Smooth muscle cell (in vitro differentiated cells): ENCODE measurements at regions not wholly inside any gene's neighbourhood (a gene's known extent, or its start where the extent isn't known, plus 50 kb on each side); places are given as distances from the start of the nearest gene placed in this dataset.

Experiments
- DNase-seq: peaks from one replicate; lab custom pipeline; 2025; ENCODE audit not compliant: unreplicated experiment; lab: John Stamatoyannopoulos, UW
- H2AFZ ChIP-seq: fragments of 200-600 bp; sonication (generic); 2 replicates; pipeline ENCODE4 v1.6.0; 2016; ENCODE audit warnings: antibody characterized with exemption, low read depth, mild to moderate bottlenecking
- H3F3A ChIP-seq: fragments of 200-600 bp; sonication (generic); 2 replicates; pipeline ENCODE4 v1.6.0; 2017; ENCODE audit warnings: antibody characterized with exemption, low read depth
- H3K27ac ChIP-seq: fragments of 200-600 bp; sonication (generic); 2 replicates; pipeline ENCODE4 v1.5.1; 2016; ENCODE audit warnings: low read depth, mild to moderate bottlenecking
- H3K27me3 ChIP-seq: fragments of 200-600 bp; sonication (generic); 2 replicates; pipeline ENCODE4 v1.6.1; 2016; ENCODE audit warnings: low read depth, mild to moderate bottlenecking
- H3K36me3 ChIP-seq: fragments of 200-600 bp; sonication (generic); 2 replicates; pipeline ENCODE4 v1.5.1; 2016; ENCODE audit warnings: low read depth
- H3K4me1 ChIP-seq: fragments of 200-600 bp; sonication (generic); 2 replicates; pipeline ENCODE4 v1.5.1; 2016; ENCODE audit warnings: low read depth
- H3K4me2 ChIP-seq: fragments of 200-600 bp; sonication (generic); 2 replicates; pipeline ENCODE4 v1.6.0; 2016; ENCODE audit warnings: mild to moderate bottlenecking
- H3K4me3 ChIP-seq: fragments of 200-600 bp; sonication (generic); 2 replicates; pipeline ENCODE4 v1.5.1; 2016; ENCODE audit warnings: mild to moderate bottlenecking
- H3K79me2 ChIP-seq: fragments of 200-600 bp; sonication (generic); 2 replicates; pipeline ENCODE4 v1.6.0; 2016; ENCODE audit warnings: low read depth, mild to moderate bottlenecking
- H3K9ac ChIP-seq: fragments of 200-600 bp; sonication (generic); 2 replicates; pipeline ENCODE4 v1.6.0; 2016; ENCODE audit warnings: low read depth
- H3K9me3 ChIP-seq: fragments of 200-600 bp; sonication (generic); replicated peaks from 2 replicates; pipeline ENCODE4 v1.5.1; 2016; ENCODE audit warnings: low read depth
- H4K20me1 ChIP-seq: fragments of 200-600 bp; sonication (generic); 2 replicates; pipeline ENCODE4 v1.6.0; 2016; ENCODE audit warnings: low read depth
- WGBS: methylation state at CpG from one replicate; pipeline ENCODE4 v1.1.7; 2016; ENCODE audit warnings: low lambda C conversion rate; 5-methylcytosine and 5-hydroxymethylcytosine counted together
- TF ChIP-seq, protein P1 (sequence below): fragments of 200-600 bp; sonication (generic); IDR thresholded peaks from 2 replicates; pipeline ENCODE4 v1.5.1; 2017; ENCODE audit warnings: borderline replicate concordance, mild to moderate bottlenecking, antibody characterized with exemption; ENCODE audit not compliant: insufficient read depth, poor library complexity, severe bottlenecking

DNA sequence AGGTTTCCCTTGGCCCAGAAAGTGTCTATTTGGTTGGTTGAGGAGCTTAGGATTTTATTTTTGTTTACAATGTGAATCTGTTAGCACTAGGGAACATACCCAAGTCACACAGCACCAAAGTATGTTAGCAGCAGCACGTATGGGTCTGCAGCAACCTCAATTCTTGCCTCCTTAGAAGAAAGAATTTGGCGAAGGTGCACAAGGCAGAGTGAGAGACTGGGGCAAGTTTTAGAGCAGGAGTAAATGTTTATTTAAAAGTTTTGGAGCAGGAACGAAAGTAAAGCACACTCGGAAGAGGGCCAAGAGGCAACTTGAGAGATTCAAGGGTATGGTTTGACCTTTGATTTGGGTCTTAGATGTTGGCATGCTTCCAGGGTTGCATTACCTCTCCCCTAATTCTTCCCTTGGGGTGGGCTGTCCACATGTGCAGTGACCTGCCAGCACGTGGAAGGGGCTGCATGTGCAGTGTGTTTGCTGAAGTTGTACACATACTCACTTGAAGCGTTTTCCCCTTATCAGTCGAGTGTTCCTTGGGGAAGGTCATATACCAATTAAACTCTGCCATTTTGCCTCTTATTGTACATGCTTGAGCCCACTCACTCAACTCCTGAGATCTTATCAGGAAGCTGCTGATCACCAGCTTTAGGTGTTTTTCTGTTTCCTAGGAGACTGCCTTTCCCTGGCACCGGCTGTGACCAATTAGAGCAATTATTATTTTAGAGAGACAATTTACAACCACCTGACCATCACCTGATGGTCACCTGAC is 64.9 kb upstream of the SHC3 start:
- H4K20me1 ChIP-seq, result no peaks in the 10 kb centered on the region
- no peak overlapping the region for H3K27ac ChIP-seq
- no peaks in the 10 kb centered on the region for H3K27me3 ChIP-seq
- no peak for DNase-seq
- no peak overlapping the region for H2AFZ ChIP-seq
- no peaks in the 10 kb centered on the region for H3F3A ChIP-seq
- H3K4me3 ChIP-seq, result no peak overlapping the region
- no peak overlapping the region for H3K4me2 ChIP-seq
- TF ChIP-seq, protein P1, sequence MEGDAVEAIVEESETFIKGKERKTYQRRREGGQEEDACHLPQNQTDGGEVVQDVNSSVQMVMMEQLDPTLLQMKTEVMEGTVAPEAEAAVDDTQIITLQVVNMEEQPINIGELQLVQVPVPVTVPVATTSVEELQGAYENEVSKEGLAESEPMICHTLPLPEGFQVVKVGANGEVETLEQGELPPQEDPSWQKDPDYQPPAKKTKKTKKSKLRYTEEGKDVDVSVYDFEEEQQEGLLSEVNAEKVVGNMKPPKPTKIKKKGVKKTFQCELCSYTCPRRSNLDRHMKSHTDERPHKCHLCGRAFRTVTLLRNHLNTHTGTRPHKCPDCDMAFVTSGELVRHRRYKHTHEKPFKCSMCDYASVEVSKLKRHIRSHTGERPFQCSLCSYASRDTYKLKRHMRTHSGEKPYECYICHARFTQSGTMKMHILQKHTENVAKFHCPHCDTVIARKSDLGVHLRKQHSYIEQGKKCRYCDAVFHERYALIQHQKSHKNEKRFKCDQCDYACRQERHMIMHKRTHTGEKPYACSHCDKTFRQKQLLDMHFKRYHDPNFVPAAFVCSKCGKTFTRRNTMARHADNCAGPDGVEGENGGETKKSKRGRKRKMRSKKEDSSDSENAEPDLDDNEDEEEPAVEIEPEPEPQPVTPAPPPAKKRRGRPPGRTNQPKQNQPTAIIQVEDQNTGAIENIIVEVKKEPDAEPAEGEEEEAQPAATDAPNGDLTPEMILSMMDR, result no peak
- no peaks in the 10 kb centered on the region for H3K79me2 ChIP-seq
- H3K4me1 ChIP-seq, result peaks cover 11% of the 10 kb centered on the region
- H3K9me3 ChIP-seq, result no peaks in the 10 kb centered on the region
- H3K9ac ChIP-seq, result no peak overlapping the region
- 88% methylated on average over 8 of the region's 8 CpGs for whole genome bisulfite sequencing
- no peaks in the 10 kb centered on the region for H3K36me3 ChIP-seq

DNA sequence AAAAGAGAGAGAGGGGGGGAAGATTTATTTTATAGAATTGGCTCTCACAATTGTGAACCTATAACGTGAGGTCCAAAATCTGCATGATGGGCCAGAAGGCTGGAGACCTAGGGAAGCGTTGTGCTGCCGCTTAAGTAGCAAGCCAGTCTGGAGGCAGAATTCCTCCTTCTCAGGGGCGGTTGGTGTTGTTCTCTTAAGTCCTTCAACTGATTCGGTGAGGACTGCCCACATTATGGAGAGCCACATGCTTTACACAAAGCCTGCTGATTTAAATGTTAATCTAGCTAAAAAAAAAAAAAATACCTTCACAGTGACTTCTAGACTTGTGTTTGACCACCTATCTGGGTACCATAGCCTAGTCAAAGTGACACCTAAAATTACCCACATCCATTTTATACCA is 64.2 kb upstream of the CKS2 start:
- TF ChIP-seq, protein P1, result no peak
- H3K27ac ChIP-seq, result peak overlapping the region; percentile 48
- no peak overlapping the region for H3K4me3 ChIP-seq

DNA sequence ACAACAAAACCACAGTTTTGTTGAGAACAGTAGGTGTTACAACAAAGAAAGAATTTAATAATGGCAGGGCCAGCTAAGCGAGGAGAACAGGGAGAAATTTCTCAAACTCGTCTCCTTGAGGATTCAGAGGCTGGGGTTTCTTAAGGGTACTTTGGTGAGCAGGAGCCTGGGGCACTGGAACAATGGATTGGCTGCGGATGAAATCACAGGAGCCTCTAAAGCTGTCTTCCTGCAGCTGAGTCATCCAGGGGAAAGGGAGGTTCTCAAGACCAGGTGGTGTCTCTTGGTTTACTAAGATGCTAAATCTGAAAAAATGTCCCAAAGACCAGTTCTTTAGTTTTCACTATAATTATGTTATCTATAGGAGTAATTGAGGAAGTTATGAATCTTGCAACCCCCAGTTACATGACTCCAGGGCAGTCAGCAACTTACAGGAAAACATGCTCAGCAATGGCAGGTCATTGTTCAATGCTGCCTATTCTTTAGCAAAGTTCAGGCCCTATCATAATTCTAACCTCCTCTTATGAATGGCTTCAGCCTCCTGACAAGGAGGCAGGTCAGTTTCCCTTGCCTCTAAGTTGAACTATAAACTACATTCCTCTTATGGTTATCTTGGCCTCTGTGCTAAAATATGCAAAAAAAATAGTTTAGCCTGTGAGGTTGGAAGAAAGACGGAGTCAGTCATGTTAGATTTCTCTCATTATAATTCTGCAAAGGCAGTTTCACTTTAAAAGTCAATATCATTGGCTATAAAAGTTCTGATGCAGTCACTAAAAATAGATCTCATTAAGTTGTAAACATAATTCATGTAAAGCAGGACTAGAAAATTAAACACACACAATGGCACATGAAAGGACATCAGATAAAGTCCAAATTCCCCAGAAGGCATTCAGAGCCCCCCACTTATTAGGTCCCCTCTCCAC is 63.3 kb upstream of the CKS2 start:
- H3K79me2 ChIP-seq, result no peaks in the 10 kb centered on the region
- no peaks in the 10 kb centered on the region for H4K20me1 ChIP-seq
- H3K27ac ChIP-seq, result peak overlapping the region; percentile 48
- no peak overlapping the region for H3K4me2 ChIP-seq
- H3K9ac ChIP-seq, result no peak overlapping the region
- whole genome bisulfite sequencing, result 45% methylated on average over 4 of the region's 4 CpGs
- no peaks in the 10 kb centered on the region for H3K27me3 ChIP-seq
- peaks cover 11% of the 10 kb centered on the region for H3K4me1 ChIP-seq
- no peaks in the 10 kb centered on the region for H3K36me3 ChIP-seq
- no peaks in the 10 kb centered on the region for H3K9me3 ChIP-seq
- no peak overlapping the region for H2AFZ ChIP-seq
- H3F3A ChIP-seq, result no peaks in the 10 kb centered on the region
- TF ChIP-seq, protein P1, result no peak
- DNase-seq, result no peak
- no peak overlapping the region for H3K4me3 ChIP-seq

More for the DNA sequence above, 64.2 kb upstream of the CKS2 start:
- peaks cover 11% of the 10 kb centered on the region for H3K4me1 ChIP-seq
- H2AFZ ChIP-seq, result no peak overlapping the region
- no peak overlapping the region for H3K4me2 ChIP-seq
- no peaks in the 10 kb centered on the region for H3F3A ChIP-seq
- no peaks in the 10 kb centered on the region for H4K20me1 ChIP-seq
- H3K36me3 ChIP-seq, result no peaks in the 10 kb centered on the region
- no peak for DNase-seq
- no peaks in the 10 kb centered on the region for H3K79me2 ChIP-seq
- H3K27me3 ChIP-seq, result no peaks in the 10 kb centered on the region
- WGBS, result 82% methylated on average over 5 of the region's 5 CpGs
- H3K9ac ChIP-seq, result no peak overlapping the region
- no peaks in the 10 kb centered on the region for H3K9me3 ChIP-seq
